ENCODE measurements at regions not wholly inside any gene's neighbourhood (a gene's known extent, or its start where the extent isn't known, plus 50 kb on each side); places are given as distances from the start of the nearest gene placed in this dataset.

GRCh38 chr12:74120644-74121043, 417.0 kb upstream of the ATXN7L3B start:
- no peaks in the 10 kb centered on the region for H3K79me2 ChIP-seq (ENCODE audit: low read length)
- H4K20me1 ChIP-seq (ENCODE audit: insufficient read depth, low read depth, low read length) = no peaks in the 10 kb centered on the region
- no peaks in the 10 kb centered on the region for H3K4me1 ChIP-seq (ENCODE audit: low read length)
- H3K9ac ChIP-seq (ENCODE audit: low read length) = no peak overlapping the region
- H3K4me2 ChIP-seq (ENCODE audit: low read depth, low read length, poor library complexity, severe bottlenecking) = no peak overlapping the region
- DNase-seq = no peak
- H3K9me3 ChIP-seq (ENCODE audit: low read length) = no peaks in the 10 kb centered on the region
- no peaks in the 10 kb centered on the region for H3K9me2 ChIP-seq (replicated peaks; ENCODE audit: insufficient read depth, low read length)
- no peak overlapping the region for H3K4me3 ChIP-seq (ENCODE audit: low read length)
- no peak overlapping the region for H2AFZ ChIP-seq (ENCODE audit: low read length)
- H3K36me3 ChIP-seq (ENCODE audit: insufficient read depth, low read length) = no peaks in the 10 kb centered on the region
- H3K27me3 ChIP-seq (ENCODE audit: low read length) = no peaks in the 10 kb centered on the region
- H3K27ac ChIP-seq (ENCODE audit: low read length) = no peak overlapping the region

- no peaks in the 10 kb centered on the region for H3K9me2 ChIP-seq (replicated peaks; ENCODE audit: insufficient read depth, low read length)
- H3K4me3 ChIP-seq (ENCODE audit: low read length) = no peak overlapping the region
- no peaks in the 10 kb centered on the region for H3K36me3 ChIP-seq (ENCODE audit: insufficient read depth, low read length)
- no peaks in the 10 kb centered on the region for H4K20me1 ChIP-seq (ENCODE audit: insufficient read depth, low read depth, low read length)
- H3K4me1 ChIP-seq (ENCODE audit: low read length) = no peaks in the 10 kb centered on the region
- no peaks in the 10 kb centered on the region for H3K79me2 ChIP-seq (ENCODE audit: low read length)
- H3K9ac ChIP-seq (ENCODE audit: low read length) = no peak overlapping the region
- H3K27ac ChIP-seq (ENCODE audit: low read length) = no peak overlapping the region
- no peaks in the 10 kb centered on the region for H3K27me3 ChIP-seq (ENCODE audit: low read length)
- H2AFZ ChIP-seq (ENCODE audit: low read length) = no peak overlapping the region
- no peak overlapping the region for H3K4me2 ChIP-seq (ENCODE audit: low read depth, low read length, poor library complexity, severe bottlenecking)
- no peaks in the 10 kb centered on the region for H3K9me3 ChIP-seq (ENCODE audit: low read length)
- DNase-seq = no peak
These were observed 407.9 kb upstream of the ATXN7L3B start for GRCh38 chr12:74129702-74130101.

- Histone ChIP-seq H3K79me2 (ENCODE audit: low read length) (no peaks in the 10 kb centered on the region), H2AFZ (ENCODE audit: low read length) (no peak overlapping the region), H3K36me3 (ENCODE audit: insufficient read depth, low read length) (no peaks in the 10 kb centered on the region), H3K4me3 (ENCODE audit: low read length) (no peak overlapping the region), H3K4me1 (ENCODE audit: low read length) (no peaks in the 10 kb centered on the region), H3K27me3 (ENCODE audit: low read length) (no peaks in the 10 kb centered on the region), H3K9me2 (replicated peaks; ENCODE audit: insufficient read depth, low read length) (no peaks in the 10 kb centered on the region), H3K4me2 (ENCODE audit: low read depth, low read length, poor library complexity, severe bottlenecking) (no peak overlapping the region), H3K9me3 (ENCODE audit: low read length) (no peaks in the 10 kb centered on the region), H3K27ac (ENCODE audit: low read length) (no peak overlapping the region), H4K20me1 (ENCODE audit: insufficient read depth, low read depth, low read length) (no peaks in the 10 kb centered on the region), H3K9ac (ENCODE audit: low read length) (no peak overlapping the region)
- no peak for DNase-seq
These were observed 393.2 kb upstream of the ATXN7L3B start for GRCh38 chr12:74144396-74144795.

- Histone ChIP-seq H3K4me2 (ENCODE audit: low read depth, low read length, poor library complexity, severe bottlenecking) (no peak overlapping the region), H3K9ac (ENCODE audit: low read length) (no peak overlapping the region)
- DNase-seq = no peak
These were observed 392.3 kb upstream of the ATXN7L3B start for GRCh38 chr12:74145328-74145727.

GRCh38 chr12:74148849-74149248, 388.8 kb upstream of the ATXN7L3B start:
- Histone ChIP-seq H2AFZ (ENCODE audit: low read length) (no peak overlapping the region), H3K4me1 (ENCODE audit: low read length) (no peaks in the 10 kb centered on the region), H3K9me3 (ENCODE audit: low read length) (no peaks in the 10 kb centered on the region), H3K9ac (ENCODE audit: low read length) (no peak overlapping the region), H3K27me3 (ENCODE audit: low read length) (no peaks in the 10 kb centered on the region), H3K4me3 (ENCODE audit: low read length) (no peak overlapping the region), H3K9me2 (replicated peaks; ENCODE audit: insufficient read depth, low read length) (no peaks in the 10 kb centered on the region), H3K27ac (ENCODE audit: low read length) (no peak overlapping the region), H4K20me1 (ENCODE audit: insufficient read depth, low read depth, low read length) (no peaks in the 10 kb centered on the region), H3K36me3 (ENCODE audit: insufficient read depth, low read length) (no peaks in the 10 kb centered on the region), H3K79me2 (ENCODE audit: low read length) (no peaks in the 10 kb centered on the region), H3K4me2 (ENCODE audit: low read depth, low read length, poor library complexity, severe bottlenecking) (no peak overlapping the region)
- no peak for DNase-seq

More at GRCh38 chr12:74145328-74145727, 392.3 kb upstream of the ATXN7L3B start:
- Histone ChIP-seq H2AFZ (ENCODE audit: low read length) (no peak overlapping the region), H3K4me1 (ENCODE audit: low read length) (no peaks in the 10 kb centered on the region), H3K27me3 (ENCODE audit: low read length) (no peaks in the 10 kb centered on the region), H3K79me2 (ENCODE audit: low read length) (no peaks in the 10 kb centered on the region), H3K9me3 (ENCODE audit: low read length) (no peaks in the 10 kb centered on the region), H3K27ac (ENCODE audit: low read length) (no peak overlapping the region), H3K9me2 (replicated peaks; ENCODE audit: insufficient read depth, low read length) (no peaks in the 10 kb centered on the region), H3K4me3 (ENCODE audit: low read length) (no peak overlapping the region), H4K20me1 (ENCODE audit: insufficient read depth, low read depth, low read length) (no peaks in the 10 kb centered on the region), H3K36me3 (ENCODE audit: insufficient read depth, low read length) (no peaks in the 10 kb centered on the region)

- Histone ChIP-seq H3K79me2 (ENCODE audit: low read length) (no peaks in the 10 kb centered on the region), H2AFZ (ENCODE audit: low read length) (no peak overlapping the region), H4K20me1 (ENCODE audit: insufficient read depth, low read depth, low read length) (no peaks in the 10 kb centered on the region), H3K36me3 (ENCODE audit: insufficient read depth, low read length) (no peaks in the 10 kb centered on the region), H3K9me3 (ENCODE audit: low read length) (no peaks in the 10 kb centered on the region), H3K4me2 (ENCODE audit: low read depth, low read length, poor library complexity, severe bottlenecking) (no peak overlapping the region), H3K4me3 (ENCODE audit: low read length) (no peak overlapping the region), H3K27me3 (ENCODE audit: low read length) (no peaks in the 10 kb centered on the region), H3K4me1 (ENCODE audit: low read length) (no peaks in the 10 kb centered on the region), H3K9ac (ENCODE audit: low read length) (no peak overlapping the region), H3K9me2 (replicated peaks; ENCODE audit: insufficient read depth, low read length) (no peaks in the 10 kb centered on the region), H3K27ac (ENCODE audit: low read length) (no peak overlapping the region)
- no peak for DNase-seq
These were observed 385.3 kb upstream of the ATXN7L3B start for GRCh38 chr12:74152370-74152769.

- Histone ChIP-seq H4K20me1 (ENCODE audit: insufficient read depth, low read depth, low read length) (no peaks in the 10 kb centered on the region), H3K9me2 (replicated peaks; ENCODE audit: insufficient read depth, low read length) (no peaks in the 10 kb centered on the region), H3K9me3 (ENCODE audit: low read length) (no peaks in the 10 kb centered on the region), H3K27ac (ENCODE audit: low read length) (no peak overlapping the region), H3K9ac (ENCODE audit: low read length) (no peak overlapping the region), H3K79me2 (ENCODE audit: low read length) (no peaks in the 10 kb centered on the region), H3K4me3 (ENCODE audit: low read length) (no peak overlapping the region), H3K4me1 (ENCODE audit: low read length) (no peaks in the 10 kb centered on the region), H3K27me3 (ENCODE audit: low read length) (no peaks in the 10 kb centered on the region), H2AFZ (ENCODE audit: low read length) (no peak overlapping the region), H3K4me2 (ENCODE audit: low read depth, low read length, poor library complexity, severe bottlenecking) (no peak overlapping the region), H3K36me3 (ENCODE audit: insufficient read depth, low read length) (no peaks in the 10 kb centered on the region)
- no peak for DNase-seq
These were observed 371.5 kb upstream of the ATXN7L3B start for GRCh38 chr12:74166096-74166495.

GRCh38 chr12:74169607-74170006, 368.0 kb upstream of the ATXN7L3B start:
- DNase-seq = no peak
- H3K9ac ChIP-seq (ENCODE audit: low read length) = no peak overlapping the region
- no peaks in the 10 kb centered on the region for H3K36me3 ChIP-seq (ENCODE audit: insufficient read depth, low read length)
- no peak overlapping the region for H3K27ac ChIP-seq (ENCODE audit: low read length)
- H3K9me2 ChIP-seq (replicated peaks; ENCODE audit: insufficient read depth, low read length) = no peaks in the 10 kb centered on the region
- no peaks in the 10 kb centered on the region for H4K20me1 ChIP-seq (ENCODE audit: insufficient read depth, low read depth, low read length)
- no peak overlapping the region for H3K4me3 ChIP-seq (ENCODE audit: low read length)
- H2AFZ ChIP-seq (ENCODE audit: low read length) = no peak overlapping the region
- no peaks in the 10 kb centered on the region for H3K9me3 ChIP-seq (ENCODE audit: low read length)
- no peak overlapping the region for H3K4me2 ChIP-seq (ENCODE audit: low read depth, low read length, poor library complexity, severe bottlenecking)
- no peaks in the 10 kb centered on the region for H3K4me1 ChIP-seq (ENCODE audit: low read length)
- H3K27me3 ChIP-seq (ENCODE audit: low read length) = no peaks in the 10 kb centered on the region
- H3K79me2 ChIP-seq (ENCODE audit: low read length) = no peaks in the 10 kb centered on the region
